ENCODE measurements at regions not wholly inside any gene's neighbourhood (a gene's known extent, or its start where the extent isn't known, plus 50 kb on each side); places are given as distances from the start of the nearest gene placed in this dataset.
"Not testable (repeated sequence)": the region's sequence is repeated elsewhere in the genome, so short reads cannot be mapped to it uniquely, and the experiment has no call there.

- no peak for DNase-seq
Observed at GRCh38 chr22:25420925-25421904, 143.3 kb upstream of the GRK3 start.

DNA sequence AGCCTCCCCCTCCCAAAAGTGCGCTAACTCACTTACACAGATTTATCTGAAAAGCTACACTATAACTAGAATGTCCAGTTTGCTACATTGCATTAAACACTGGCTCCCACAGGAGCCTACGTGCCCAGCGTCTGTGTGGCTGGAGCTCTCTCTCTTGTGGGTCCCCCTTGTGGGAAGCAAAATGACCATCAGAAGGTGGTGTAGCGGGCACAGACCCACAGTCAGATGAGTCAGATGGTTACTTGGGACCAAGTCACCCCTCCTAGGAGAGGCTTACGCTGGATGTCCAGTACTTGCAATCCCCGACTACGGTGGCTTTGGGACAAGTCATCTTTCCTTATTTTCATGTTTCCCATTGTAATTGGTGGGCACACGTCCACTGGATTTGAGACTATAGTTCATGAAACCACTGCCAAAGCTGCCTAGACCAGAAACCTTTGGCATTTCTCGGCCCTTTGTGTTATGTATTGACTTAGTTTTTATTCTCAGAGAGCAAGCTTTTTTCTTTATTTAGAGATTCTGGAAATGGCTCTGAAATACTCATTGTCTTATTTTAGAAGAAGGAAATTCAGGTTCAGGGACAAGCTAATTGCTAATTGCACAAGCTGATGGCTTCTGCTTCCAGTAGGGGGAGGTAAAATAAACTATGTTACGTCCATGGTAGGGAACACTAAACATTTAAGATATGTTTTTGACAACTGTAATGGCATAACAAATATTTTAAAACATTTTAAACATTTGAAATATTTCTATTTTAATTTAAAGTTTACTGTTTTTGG is 137.8 kb upstream of the GRK3 start:
- not testable (repeated sequence) for DNase-seq

GRCh38 chr22:25431637-25432342 is 132.7 kb upstream of the GRK3 start:
- DNase-seq, result not testable (repeated sequence)

DNA sequence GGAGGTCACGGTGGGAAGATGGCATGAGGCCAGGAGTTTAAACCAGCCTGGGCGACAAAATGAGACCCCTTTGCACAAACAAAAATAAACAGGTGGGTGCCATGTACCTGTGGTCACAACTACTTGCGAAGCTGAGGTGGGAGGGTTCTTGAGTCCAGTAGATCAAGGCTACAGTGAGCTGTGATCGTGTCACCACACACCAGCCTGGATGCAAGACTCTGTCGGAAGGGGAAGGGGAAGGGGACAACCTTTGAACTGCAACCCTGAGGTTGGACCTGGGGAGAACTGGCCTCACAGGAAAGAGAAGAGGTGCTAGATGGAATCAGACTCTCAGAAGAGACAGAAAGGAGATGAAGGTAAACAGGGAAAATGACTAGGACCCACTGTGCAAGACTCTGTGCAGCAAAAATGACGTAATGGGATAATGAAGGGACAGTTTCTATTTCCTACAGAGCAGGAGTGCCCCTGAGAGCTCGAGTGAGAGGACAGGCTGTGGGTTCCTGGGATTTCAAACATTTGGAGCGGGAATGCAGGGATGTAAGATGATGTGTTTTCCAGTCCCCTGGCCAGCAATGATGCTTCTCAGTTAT is 131.0 kb upstream of the GRK3 start:
- not testable (repeated sequence) for DNase-seq

GRCh38 chr22:25437414-25438160 is 126.9 kb upstream of the GRK3 start:
- DNase-seq, result no peak

GRCh38 chr22:25447067-25447685 is 117.3 kb upstream of the GRK3 start:
- DNase-seq, result no peak

GRCh38 chr22:25447686-25448434 is 116.6 kb upstream of the GRK3 start:
- DNase-seq, result peak; percentile 70

GRCh38 chr22:25448435-25449051 is 115.9 kb upstream of the GRK3 start:
- no peak for DNase-seq

DNA sequence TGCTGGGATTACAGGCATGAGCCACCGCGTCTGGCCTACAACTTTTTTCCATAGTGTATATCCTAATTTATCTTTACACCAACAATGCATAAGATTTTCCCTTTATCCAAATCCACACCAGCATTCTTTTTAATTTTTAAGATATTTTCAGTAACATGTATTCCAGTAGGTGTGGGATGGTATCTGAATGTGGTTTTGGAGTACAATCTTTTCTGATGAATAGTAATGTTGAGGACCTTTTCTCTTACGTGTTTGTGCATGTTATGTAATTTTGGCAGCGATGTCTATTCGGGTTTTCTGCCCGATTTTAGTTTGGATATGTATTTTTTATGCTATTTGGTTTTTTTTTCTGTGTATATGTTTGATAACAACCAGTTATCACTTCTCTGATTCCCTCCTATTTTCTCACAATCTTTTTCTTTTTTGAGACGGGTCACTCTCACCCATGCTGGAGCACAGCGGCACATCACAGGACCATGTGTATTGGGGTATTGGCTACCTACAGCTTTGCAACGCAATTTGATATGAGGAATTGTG is 114.6 kb upstream of the GRK3 start:
- no peak for DNase-seq

- DNase-seq, result no peak
Observed at GRCh38 chr22:25451480-25452114, 112.9 kb upstream of the GRK3 start.

- DNase-seq, result no peak
Observed at GRCh38 chr22:25452116-25452700, 112.3 kb upstream of the GRK3 start.

DNA sequence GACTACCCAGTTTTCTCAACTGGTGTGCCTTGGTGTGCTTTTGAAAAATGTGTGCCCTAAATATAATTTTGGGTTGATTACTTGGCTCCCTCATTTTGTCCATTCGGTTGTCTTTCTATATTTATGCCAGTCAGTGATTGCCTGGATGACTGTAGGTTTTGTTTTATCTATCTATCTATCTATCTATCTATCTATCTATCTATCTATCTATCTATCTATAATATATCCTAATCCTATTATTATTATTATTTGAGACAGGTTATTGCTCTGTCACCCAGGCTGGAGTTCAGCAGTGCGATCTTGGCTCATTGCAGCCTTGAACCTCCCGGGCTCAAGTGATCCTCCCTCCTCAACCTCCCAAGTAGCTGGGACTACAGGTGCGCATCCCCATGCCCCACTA is 111.4 kb upstream of the GRK3 start:
- DNase-seq, result no peak

GRCh38 chr22:25453557-25453956 is 110.9 kb upstream of the GRK3 start:
- no peak for DNase-seq

- DNase-seq, result not testable (repeated sequence)
Observed at GRCh38 chr22:25456300-25457043, 108.0 kb upstream of the GRK3 start.

GRCh38 chr22:25458631-25459030 is 105.8 kb upstream of the GRK3 start:
- not testable (repeated sequence) for DNase-seq

DNA sequence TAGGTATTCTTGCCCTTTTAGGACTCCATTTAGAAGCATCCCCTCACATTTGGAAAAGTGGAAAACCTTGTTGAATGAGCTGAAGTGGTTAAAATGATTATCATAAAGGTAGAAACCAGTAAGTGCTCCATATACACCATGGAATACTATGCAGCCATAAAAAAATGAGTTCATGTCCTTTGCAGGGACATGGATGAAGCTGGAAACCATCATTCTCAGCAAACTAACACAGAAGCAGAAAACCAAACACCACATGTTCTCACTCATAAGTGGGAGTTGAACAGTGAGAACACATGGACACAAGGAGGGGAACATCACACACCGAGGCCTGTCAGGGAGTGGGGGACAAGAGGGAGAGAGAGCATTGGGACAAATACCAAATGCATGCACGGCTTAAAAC is 103.8 kb upstream of the GRK3 start:
- not testable (repeated sequence) for DNase-seq

- no peak for DNase-seq
Observed at GRCh38 chr22:25461301-25461700, 103.2 kb upstream of the GRK3 start.

All from NCI-H2227 treated with DMSO at 0.1 percent for 48 hours (cell line).